Left ventricle myocardium superior (tissue), 1 donor: ENCODE measurements at regions not wholly inside any gene's neighbourhood (a gene's known extent, or its start where the extent isn't known, plus 50 kb on each side); places are given as distances from the start of the nearest gene placed in this dataset.

Experiments
- ATAC-seq: fragments of 200-7000 bp; cut with Tn5 transposase; one replicate; pipeline ENCODE4 v1.9.1; 2020; ENCODE audit warnings: mild to moderate bottlenecking, moderate library complexity
- DNase-seq: peaks from one replicate; pipeline ENCODE4 v3.0.0-alpha.2; 2020
- intact Hi-C: fragments of 100-400 bp; cut with micrococcal nuclease; formaldehyde crosslinking; loops from one replicate; pipeline ENCODE4 v1.11.0; 2022
- donor health status: DM: no; HTN: yes; CAD: no; lungs with severe emphysema.

DNA sequence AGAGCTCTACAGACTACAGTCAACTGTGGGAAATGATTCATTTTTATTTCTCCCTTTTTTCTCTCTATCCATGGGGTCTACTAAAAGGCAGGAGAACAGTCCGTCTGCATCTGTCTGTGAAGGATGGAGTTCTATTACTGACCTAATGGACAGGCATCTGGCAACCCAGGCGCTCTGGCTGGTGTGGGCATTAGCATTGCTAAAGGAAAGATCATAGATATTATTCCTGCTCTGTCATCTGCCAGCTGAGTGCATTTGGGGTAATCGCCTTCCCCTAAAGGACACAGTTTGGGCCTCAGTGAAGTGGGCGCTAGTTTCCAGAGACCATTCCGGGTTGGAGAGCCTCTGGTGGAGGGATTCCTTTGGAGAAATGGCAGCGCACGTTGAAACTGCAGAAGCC lies 201.3 kb upstream of the TCERG1L start:
- no peak for ATAC-seq
- intact Hi-C loops: no loop called here

DNA sequence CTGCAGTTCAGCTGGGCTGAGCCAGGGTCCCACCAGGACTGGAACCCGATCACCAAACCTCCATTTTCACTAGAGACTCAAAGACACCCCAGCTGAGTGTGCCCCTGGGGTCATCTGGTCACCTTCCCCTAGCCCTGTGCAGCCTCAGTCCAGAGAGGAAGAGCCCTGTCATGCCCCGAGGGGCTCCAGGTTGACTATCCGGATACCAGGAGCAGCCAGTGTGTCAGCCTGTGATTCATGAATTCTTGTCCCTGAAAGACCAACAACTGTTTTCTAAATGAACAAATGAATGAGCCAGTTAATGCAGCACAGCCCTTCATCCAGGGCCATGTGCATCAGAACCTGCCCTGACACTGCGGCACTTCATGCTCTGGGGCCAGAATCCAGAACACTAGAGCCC lies 201.9 kb upstream of the TCERG1L start:
- intact Hi-C loops: no loop called here
- no peak for ATAC-seq
- DNase-seq: no peak

More for the DNA sequence above, 201.3 kb upstream of the TCERG1L start:
- no peak for DNase-seq

DNA sequence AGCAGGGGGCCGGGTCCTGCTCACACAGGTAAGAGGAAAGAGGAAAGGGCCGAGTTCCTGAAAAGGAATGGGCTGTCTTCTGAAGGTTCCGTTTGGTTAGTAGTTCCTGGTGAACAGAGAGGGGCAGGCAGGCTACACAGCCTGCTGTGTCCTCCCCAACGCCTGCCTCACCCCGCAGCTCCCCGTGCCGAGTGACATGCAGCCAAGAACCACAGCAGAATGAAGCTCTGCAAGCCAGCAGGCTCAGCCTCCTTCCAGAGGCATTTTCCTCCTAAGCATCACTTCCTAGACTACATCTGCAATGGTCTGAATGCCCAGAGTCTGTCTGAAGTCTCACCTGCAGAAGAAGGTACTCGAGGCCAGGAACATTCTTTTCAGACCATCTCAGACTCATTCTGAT lies 202.4 kb upstream of the TCERG1L start:
- ATAC-seq (no peak), DNase-seq (no peak)
- intact Hi-C loops: no loop called here

DNA sequence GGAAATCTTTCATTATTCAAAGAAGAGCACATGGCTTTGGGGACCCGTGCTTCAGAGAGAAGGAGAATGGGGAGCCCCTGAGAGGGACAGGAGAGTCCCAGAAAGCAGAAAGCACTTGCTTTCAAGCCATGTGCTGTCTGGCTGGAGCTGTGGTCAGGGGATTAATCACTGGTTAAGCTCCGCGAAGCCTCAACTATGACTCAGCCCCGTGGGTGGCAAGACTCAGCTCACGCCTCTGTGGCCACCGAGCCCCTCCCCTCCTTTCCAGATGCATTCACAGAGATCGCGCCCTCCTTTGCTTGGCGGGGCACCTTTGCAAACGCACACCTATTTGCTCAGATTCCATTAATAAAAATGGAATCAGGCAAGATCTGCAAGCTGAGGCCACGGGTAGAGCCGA lies 202.9 kb upstream of the TCERG1L start:
- intact Hi-C loops: no loop called here
- ATAC-seq (no peak), DNase-seq (no peak)

DNA sequence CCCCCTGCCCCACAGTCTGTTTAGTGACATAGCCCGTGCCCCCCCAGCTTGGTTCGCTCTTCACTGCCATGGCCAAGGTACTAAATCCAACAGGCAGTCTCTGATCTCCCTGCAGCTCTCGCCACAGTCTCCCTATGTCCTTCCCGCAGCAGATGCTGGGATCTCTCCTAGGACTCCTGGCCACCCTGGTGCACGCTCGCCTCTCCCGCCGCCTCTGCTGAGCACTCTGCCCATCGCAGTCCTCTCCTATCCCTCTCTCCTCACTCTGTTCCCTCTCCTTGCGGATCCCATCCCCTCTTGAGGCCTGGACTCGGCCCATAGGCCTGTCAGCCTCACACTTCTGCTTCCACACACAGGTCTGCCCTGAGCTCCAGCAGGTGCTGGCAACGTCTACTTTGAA lies 204.8 kb upstream of the TCERG1L start:
- ATAC-seq (no peak), DNase-seq (no peak)
- intact Hi-C loops: no loop called here

DNA sequence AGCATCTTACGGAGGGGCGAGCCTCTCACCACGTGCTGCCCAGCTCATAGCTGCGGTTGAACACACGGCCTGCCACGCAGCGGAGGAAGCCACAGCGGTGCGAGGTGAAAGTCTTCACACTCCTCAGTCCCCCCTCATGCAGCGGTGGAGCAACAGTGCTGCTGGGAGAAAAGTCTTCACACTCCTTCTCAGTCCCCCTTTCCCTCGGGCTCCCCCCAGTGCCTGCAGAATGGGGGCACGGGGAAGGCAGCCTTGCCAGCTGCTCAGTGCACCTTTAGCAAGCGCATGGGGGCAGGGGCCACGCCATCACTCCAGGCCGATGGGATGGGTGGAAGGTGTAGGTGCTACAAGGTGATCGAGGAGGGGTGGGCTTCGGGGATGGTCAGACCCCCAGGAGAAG lies 206.3 kb upstream of the TCERG1L start:
- DNase-seq (no peak), ATAC-seq (no peak)
- intact Hi-C loops: no loop called here

DNA sequence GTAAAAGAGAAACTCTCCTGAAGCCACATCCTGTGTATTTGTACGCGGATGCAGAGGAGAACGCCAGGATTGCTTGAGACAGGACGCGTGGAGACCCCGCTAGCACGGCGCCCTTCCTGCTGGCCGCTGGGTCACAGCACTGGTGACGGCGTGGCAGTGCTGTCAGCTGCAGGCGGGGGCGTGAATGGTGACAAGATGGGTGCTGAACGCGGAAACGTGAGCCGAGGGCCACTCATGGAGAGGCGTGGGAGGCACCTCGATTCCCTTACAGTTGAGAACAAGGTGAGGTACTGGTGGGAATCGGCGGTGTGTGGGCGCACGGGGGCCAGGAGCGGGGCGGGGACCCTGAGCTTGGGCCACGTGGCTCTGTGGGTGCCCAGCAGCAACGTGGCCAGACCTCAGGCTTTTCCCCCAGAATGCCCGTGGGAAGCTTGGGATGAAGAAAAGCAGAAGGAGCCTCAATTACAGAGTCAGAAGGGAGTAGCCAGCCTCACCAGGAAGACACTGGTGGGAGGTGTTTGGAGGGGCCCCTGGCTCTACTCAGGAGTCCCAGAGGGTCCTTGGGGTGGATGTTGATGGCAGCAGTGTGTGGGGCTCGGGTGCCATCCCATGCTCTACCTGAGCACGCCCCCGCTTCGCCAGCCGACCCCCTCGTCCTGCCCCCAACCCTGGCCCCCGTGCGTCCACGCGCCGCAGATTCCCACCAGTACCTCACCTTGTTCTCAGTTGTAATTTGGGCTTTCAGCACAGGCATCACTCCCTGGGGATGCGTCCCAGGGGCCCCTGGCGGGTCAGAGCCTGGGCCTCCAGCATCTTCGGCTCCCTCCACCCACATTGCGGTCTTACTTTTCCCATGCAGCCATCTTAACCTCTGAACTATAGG lies 208.4 kb upstream of the TCERG1L start:
- intact Hi-C loops: no loop called here
- DNase-seq (no peak), ATAC-seq (no peak)

DNA sequence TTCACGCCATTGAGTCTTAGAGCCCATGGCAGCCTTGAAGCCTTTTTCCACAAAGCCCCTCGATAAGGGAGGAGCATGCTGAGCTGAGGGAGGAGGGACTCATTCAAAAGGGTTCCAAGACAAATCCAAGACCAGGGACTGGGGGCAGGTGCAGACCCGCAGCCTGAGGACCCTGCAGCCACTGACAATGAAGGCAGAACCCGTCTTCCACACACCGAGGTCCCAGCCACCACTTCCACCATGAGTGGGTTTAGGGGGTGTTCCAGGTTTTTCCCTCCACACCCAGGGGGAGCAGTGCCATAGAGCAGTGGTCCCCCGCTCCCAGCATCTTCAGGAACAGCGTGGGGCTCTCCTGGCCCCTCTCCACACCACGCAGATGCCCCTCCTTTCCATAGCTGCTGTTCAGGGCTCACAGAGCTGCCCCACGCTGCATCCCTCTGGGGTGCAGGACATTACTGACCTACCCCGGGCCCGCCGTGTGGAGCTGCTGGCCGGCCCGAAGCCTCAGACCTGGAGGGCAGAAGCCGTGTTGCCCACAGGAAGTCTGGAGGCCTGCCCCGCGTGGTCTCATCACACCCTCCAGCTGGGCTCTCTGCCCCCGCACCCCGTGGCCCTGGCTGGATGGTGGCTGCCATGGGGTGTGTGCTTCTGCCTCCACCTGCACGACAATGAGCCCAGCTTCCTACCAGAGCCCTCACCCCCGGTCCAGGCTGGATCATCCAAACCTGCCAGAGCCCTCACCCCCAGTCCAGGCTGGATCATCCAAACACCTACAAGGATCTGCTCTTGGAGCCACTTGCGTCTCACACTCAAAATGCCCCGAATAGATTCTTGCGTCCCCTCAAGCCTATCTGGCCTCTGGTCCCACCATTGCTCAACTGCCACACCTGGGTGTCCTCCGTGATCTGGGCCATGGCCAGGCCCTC lies 220.0 kb upstream of the TCERG1L start:
- intact Hi-C loops: no loop called here
- no peak for ATAC-seq

DNA sequence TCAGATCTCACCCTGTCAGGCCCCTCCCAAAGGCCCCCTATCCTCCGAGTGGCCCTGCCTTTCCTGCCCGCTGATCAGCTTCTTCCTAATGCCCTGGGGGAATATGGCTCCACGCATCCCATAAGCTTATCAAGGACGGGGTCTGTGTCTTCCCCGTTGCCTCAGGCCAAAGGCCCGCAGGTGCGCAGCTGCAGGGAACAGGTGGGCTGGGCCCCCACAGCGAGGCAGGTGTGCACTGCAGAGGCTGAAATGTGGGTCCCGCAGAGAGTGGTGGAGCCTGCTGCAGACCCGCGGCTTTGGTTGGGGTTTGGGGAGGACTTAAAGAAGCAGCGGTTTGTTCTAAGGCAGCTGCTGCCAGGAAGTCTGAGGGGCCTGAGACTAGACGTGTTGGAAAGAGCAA lies 220.8 kb upstream of the TCERG1L start:
- DNase-seq (no peak), ATAC-seq (no peak)
- intact Hi-C loops: no loop called here

More for the DNA sequence above, 220.0 kb upstream of the TCERG1L start:
- DNase-seq: no peak

DNA sequence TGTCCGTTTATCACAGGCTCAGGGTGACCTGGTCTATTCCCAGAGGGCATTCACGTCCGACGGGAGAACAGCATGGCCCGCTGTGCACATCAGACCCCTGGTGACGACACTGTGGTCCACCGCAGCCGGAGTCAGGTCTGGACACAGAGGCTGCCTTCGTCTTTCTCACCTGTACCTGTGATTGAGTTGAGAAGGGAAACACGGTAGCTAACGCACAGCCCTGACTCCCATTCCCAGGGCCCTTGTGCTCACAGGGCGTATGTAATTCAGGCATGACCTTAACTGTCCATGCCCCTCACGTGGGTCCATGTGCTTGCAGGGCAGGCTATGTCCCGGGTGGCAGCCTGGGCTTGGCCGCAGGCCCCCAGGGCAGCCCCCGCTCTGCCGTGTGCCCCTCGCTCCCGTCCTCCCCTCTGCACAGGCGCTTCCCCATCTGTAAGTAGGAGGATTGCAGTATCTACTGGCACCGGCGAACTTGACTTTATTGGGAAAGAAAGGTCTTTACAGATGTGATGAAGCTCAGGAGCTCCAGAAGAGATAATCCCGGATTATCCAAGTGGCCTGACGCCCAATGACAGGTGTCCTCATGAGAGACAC lies 221.3 kb upstream of the TCERG1L start:
- ATAC-seq: no peak
- DNase-seq: no peak
- intact Hi-C loops: no loop called here

DNA sequence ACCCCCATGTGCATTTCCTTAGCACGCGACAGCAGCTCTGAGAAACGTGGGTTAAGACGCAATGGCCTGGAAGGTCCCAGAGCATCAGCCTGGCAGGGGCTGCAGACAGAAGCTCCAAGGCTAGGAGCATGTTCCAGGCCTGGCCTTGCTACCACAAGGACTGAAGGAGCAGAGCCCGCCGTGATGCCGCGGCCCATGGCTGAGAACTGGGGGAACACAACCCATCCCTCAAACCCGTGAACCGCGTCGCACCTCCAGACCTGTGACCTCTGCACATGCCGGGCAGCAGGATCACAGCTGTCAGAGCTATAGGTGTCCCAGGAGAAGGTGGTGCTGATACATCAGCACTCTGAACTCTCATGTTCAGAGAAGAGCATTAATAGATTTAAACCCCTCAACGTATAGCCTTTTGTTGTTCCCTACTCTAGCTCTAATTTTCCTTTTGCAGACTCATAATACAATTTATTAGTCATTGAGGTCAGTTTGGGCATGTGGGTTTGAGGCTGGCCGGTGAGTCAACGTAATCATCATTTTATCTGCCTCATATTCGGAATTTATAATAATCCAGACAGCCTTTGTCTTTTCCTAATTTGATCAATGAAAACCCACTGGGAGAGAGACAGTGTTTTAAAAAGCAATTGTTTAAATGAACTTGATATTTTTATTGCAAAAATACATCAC lies 222.5 kb upstream of the TCERG1L start:
- ATAC-seq (no peak), DNase-seq (no peak)
- intact Hi-C loops: no loop called here

DNA sequence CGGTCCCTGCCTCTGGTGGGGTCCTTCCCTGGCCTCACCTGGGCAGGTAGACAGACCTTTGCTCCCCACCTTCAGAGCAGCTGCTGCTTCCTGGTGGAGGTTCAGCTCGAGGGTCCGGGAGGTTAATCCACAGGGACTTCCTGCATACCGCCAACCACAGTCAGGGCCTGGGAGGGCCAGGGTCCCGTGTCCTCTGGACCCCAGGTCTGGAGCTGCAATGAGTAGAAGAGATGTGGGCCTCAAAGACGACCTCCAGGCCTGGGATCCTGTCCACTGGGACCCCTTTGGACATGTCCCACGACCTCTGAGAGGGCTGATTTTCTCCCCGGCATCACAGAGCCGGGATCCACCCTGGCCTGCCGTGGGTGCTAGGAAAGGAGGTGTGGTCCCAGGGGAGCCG lies 223.3 kb upstream of the TCERG1L start:
- intact Hi-C loops: no loop called here
- ATAC-seq (no peak), DNase-seq (no peak)

DNA sequence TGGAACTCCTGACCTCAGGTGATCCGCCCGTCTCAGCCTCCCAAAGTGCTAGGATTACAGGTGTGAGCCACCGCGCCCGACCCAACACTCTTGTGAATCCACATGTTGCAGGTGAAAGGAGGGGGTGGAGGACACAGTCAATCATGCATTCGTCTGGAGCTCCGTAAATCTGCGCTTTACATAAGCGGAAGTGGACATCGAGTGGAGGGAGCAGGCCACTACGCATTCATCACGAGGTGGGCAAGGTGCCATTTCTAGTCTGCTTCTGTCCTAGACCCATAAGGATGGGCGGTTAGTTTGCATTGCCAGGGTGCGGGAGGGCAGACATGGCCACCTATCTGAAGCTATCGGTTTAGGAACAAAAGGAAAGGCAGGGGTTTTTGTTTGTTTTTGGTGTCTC lies 225.2 kb upstream of the TCERG1L start:
- intact Hi-C loops: no loop called here
- ATAC-seq: no peak
- DNase-seq: no peak

DNA sequence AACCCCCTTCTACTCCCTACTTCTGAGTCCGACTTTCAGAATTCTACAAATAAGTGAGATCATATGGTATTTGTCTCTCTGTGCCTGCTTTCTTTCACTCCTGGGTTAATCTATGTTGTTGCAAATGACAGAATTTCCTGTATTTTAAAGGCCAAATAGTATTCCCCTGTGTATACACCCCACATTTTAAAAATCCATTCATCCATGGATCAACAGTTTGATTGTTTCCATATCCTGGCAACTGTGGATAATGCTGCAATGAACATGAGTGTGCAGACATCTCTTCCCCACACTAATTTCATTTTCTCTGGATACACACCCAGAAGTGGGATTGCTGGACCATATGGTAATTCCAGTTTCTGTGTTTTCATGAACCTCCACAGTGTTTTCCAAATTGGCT lies 225.8 kb upstream of the TCERG1L start:
- intact Hi-C loops: no loop called here
- ATAC-seq (no peak), DNase-seq (no peak)

DNA sequence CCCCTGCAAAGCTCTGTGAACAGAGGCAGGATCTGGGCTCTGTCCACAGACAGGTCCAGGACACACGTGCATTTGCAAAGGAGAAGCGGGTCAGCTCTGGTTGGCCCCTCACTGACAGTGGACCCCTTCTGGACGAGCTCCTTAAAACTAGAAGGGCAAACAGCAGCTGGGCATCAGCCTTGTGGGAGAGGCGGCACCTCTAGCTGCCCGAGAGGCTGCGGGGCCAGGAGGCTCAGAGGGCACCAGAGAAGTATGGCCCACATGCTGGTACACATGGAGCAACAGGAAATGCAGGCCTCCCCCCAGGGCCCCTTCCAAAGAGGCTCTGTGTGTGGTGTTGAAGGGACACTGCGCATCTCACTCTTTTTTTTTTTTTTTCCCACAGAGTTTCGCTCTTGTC lies 233.0 kb upstream of the TCERG1L start:
- DNase-seq (no peak), ATAC-seq (no peak)
- intact Hi-C loops: no loop called here

DNA sequence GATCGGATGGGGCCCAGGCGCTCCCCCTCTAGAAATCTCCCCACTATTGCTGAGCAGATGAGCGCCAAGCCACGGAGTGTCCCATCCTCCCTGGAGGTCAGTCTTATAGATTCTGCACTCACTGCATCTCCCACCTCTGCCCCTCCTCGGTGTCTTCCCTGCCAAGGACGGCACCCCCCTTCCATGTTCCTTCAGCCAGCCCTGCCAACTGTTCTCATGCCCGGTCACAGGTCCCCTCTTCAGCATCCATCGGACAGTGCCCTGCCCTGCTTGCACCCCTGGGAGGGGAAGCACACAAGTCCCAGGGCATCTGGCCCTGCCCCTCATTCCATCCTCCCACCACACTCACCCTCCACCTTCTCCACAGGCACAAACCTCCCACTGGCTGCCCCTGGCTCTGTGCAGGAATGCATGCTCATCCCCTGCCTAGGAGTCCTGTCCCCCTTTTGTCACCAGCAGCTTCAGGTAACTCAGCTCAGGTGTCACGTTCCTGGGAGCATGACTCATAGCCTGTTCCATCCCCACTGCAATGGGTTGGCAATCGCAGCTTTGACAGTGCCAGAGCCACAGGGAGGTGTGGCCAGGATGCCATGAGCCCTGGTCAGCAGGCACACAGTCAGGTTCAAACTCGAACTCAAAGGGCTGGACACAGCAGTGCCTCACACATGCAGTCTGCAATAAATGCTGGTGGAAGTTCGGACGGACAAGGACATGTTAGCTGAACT lies 234.7 kb upstream of the TCERG1L start:
- DNase-seq (no peak), ATAC-seq (no peak)
- intact Hi-C loops: no loop called here

DNA sequence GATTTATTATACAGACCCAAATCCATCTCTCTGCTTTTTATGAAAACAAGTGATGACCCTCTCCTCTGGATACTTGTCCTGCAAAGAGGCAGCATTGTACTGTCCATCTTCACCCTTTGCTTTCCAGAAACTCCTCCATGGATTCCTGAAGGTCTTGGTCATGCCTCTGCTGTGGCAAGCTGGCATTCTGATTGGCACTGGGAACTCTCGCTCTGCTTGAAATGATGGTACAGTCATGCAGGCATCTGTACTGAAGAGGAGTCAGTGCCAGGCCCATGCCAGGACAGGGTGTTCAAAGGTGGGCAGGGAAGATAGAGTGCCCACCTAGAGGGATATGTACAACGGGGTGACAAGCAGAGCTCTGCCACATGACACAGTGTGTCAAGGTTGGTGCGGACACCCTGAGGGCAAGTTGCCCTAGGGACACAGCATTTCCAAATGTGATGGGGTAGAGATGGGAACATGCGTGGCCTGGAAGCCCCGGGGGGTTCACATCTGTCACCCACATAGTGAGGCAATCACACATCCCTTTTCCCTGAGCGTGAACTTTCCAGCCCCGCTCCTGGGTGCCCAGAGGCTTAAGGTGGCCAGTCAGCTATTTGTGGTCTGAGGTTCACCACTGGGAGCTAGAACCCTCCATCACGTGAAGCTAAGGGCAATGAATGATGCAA lies 235.7 kb upstream of the TCERG1L start:
- DNase-seq: no peak
- intact Hi-C loops: no loop called here
- no peak for ATAC-seq

DNA sequence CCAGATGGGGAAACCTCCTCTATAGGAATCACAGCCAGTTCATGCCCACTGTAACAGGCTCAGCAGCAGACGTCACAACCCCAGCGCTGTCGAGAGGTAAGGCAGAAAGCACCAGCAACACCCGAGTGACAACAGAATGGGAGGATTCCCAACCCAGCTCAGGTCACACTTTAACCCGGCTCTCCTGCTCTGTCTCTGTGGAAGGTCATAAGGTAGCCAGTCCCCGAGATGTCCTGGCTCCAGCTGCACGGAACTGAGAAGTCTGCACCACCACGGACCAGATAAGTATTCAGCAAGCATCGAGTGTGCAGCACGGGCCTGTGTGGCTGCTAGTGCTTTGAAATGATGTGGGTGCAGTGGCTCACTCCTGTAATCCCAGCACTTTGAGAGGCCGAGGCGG lies 236.7 kb upstream of the TCERG1L start:
- intact Hi-C loops: no loop called here
- no peak for ATAC-seq
- DNase-seq: no peak
